ENCODE measurements at regions not wholly inside any gene's neighbourhood (a gene's known extent, or its start where the extent isn't known, plus 50 kb on each side); places are given as distances from the start of the nearest gene placed in this dataset.

DNA sequence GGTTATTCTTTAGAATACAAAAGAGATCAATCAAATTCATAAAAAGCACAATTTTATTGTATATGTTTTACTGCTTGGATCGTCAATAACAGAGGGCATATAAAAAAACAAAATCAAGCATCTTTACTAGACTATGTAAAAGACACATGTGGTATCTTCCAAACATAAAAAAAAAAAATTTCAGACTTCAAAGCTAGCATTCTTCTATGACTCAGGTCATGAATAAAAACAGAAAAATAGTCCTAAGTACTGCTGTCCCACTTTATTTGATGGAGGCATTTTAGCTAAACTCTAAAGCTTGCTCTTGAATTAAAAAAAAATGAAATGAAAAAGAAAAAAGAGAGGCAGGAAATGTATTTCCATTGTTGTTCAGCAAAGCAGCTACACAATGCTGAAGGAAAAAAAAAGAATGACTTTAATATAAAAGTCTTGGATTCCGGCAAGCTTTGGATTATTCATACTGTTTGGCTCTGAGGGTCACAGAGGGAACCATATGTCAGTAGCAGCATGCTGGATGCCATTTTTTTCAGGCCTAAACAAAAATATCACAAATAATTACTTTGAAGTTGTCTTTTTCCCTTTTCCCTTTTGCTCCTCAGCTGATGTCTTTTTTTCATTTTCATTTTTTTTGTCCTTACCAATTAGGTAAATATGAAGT is 249.1 kb upstream of the DIAPH2 start (continued):
- TF ChIP-seq, protein P1, sequence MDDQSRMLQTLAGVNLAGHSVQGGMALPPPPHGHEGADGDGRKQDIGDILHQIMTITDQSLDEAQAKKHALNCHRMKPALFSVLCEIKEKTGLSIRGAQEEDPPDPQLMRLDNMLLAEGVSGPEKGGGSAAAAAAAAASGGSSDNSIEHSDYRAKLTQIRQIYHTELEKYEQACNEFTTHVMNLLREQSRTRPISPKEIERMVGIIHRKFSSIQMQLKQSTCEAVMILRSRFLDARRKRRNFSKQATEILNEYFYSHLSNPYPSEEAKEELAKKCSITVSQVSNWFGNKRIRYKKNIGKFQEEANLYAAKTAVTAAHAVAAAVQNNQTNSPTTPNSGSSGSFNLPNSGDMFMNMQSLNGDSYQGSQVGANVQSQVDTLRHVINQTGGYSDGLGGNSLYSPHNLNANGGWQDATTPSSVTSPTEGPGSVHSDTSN (IDR thresholded peaks at IDR 0.05; ENCODE audit: insufficient replicate concordance, low read depth, low read length): no peak
- TF ChIP-seq NR2C1 (IDR thresholded peaks at IDR 0.05): no peak
- TF ChIP-seq BACH1 (IDR thresholded peaks at IDR 0.05; ENCODE audit: borderline replicate concordance): no peak
- TF ChIP-seq, protein P2, sequence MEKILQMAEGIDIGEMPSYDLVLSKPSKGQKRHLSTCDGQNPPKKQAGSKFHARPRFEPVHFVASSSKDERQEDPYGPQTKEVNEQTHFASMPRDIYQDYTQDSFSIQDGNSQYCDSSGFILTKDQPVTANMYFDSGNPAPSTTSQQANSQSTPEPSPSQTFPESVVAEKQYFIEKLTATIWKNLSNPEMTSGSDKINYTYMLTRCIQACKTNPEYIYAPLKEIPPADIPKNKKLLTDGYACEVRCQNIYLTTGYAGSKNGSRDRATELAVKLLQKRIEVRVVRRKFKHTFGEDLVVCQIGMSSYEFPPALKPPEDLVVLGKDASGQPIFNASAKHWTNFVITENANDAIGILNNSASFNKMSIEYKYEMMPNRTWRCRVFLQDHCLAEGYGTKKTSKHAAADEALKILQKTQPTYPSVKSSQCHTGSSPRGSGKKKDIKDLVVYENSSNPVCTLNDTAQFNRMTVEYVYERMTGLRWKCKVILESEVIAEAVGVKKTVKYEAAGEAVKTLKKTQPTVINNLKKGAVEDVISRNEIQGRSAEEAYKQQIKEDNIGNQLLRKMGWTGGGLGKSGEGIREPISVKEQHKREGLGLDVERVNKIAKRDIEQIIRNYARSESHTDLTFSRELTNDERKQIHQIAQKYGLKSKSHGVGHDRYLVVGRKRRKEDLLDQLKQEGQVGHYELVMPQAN (conservative IDR thresholded peaks at IDR 0.05): no peak
- no peak for TF ChIP-seq SMAD5 (IDR thresholded peaks at IDR 0.05; ENCODE audit: low read depth)
- no peak for TF ChIP-seq NFXL1 (IDR thresholded peaks at IDR 0.05; ENCODE audit: borderline replicate concordance)
- TF ChIP-seq BRCA1 (IDR thresholded peaks at IDR 0.05; ENCODE audit: low read depth, low read length): no peak

DNA sequence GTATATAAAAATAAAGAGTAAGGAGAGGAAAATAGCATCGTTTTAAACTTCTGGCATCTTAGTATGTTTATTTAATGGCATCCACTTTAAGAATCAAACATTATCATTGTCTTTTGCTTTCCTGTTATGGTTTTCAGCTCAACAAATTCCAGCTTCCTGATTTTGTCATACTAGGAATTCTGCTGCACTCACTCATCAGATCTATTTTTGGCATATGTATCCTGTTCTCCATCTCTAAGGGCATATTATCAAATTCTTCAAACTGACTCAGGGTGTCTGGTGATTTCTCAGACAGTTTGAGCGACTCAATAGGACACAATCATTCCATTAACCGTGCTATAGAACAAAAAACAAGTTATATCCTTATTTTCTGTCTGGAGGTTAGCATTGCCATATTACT is 248.5 kb upstream of the DIAPH2 start:
- Histone ChIP-seq H3K4me2 (ENCODE audit: control insufficient read depth, insufficient read depth) (no peak overlapping the region), H3K27me3 (replicated peaks in 1 of 2; ENCODE audit: control insufficient read depth in 2 of 2, insufficient read depth in 2 of 2, low read length in 1 of 2) (no peaks in the 10 kb centered on the region), H3K9ac (ENCODE audit: control insufficient read depth, insufficient read depth, low read length) (no peak overlapping the region), H3K4me1 (ENCODE audit: control insufficient read depth, insufficient read depth, low read length) (no peaks in the 10 kb centered on the region), H3K4me3 (no peak overlapping the region), H3K79me2 (ENCODE audit: control insufficient read depth, insufficient read depth, low read length) (no peaks in the 10 kb centered on the region), H3K27ac (ENCODE audit: control insufficient read depth, insufficient read depth) (no peak overlapping the region), H2AFZ (ENCODE audit: control insufficient read depth, low read depth, low read length) (no peak overlapping the region), H4K20me1 (ENCODE audit: control insufficient read depth, insufficient read depth) (no peaks in the 10 kb centered on the region), H3K36me3 (ENCODE audit: control insufficient read depth in 2 of 2, insufficient read depth in 2 of 2, low read length in 1 of 2) (no peaks in the 10 kb centered on the region), H3K9me3 (replicated peaks; ENCODE audit: control insufficient read depth, insufficient read depth, low read length) (no peaks in the 10 kb centered on the region)
- BruUV-seq (replicated peaks): no TSS peak
- intact Hi-C loops (cut with micrococcal nuclease; ENCODE audit: unreplicated experiment) (no loop called here), in situ Hi-C loops (cut with MboI) (no loop called here)
- DNase-seq (ENCODE audit: low read depth, low spot score) (no peak), FAIRE-seq (no peak), ATAC-seq (no peak)
- ChIA-PET RAD21 (ENCODE audit: unreplicated experiment) (no interaction called here), POLR2A (no interaction called here), CTCF (interaction anchor here (0.7 kb wide), 1 partner anchor 122 kb away, joined by 3 read pairs; no protein-coding TSS in a partner anchor), SMC1A (ENCODE audit: uncharacterized antibody, unreplicated experiment) (interaction anchor here (1.3 kb wide), 1 partner anchor 16 kb away, joined by 3 read pairs; no protein-coding TSS in a partner anchor)
- TF ChIP-seq RB1 (IDR thresholded peaks at IDR 0.05; ENCODE audit: borderline replicate concordance): no peak
- TF ChIP-seq RELA (IDR thresholded peaks at IDR 0.05; ENCODE audit: borderline replicate concordance, partially characterized antibody): no peak
- TF ChIP-seq, protein P3, sequence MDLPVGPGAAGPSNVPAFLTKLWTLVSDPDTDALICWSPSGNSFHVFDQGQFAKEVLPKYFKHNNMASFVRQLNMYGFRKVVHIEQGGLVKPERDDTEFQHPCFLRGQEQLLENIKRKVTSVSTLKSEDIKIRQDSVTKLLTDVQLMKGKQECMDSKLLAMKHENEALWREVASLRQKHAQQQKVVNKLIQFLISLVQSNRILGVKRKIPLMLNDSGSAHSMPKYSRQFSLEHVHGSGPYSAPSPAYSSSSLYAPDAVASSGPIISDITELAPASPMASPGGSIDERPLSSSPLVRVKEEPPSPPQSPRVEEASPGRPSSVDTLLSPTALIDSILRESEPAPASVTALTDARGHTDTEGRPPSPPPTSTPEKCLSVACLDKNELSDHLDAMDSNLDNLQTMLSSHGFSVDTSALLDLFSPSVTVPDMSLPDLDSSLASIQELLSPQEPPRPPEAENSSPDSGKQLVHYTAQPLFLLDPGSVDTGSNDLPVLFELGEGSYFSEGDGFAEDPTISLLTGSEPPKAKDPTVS (IDR thresholded peaks at IDR 0.05; ENCODE audit: low read depth, low read length): no peak
- no peak for TF ChIP-seq EGR1 (IDR thresholded peaks at IDR 0.05; ENCODE audit: borderline replicate concordance in 1 of 2, low read depth in 2 of 2, low read length in 2 of 2)
- TF ChIP-seq, protein P4, sequence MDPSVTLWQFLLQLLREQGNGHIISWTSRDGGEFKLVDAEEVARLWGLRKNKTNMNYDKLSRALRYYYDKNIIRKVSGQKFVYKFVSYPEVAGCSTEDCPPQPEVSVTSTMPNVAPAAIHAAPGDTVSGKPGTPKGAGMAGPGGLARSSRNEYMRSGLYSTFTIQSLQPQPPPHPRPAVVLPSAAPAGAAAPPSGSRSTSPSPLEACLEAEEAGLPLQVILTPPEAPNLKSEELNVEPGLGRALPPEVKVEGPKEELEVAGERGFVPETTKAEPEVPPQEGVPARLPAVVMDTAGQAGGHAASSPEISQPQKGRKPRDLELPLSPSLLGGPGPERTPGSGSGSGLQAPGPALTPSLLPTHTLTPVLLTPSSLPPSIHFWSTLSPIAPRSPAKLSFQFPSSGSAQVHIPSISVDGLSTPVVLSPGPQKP (IDR thresholded peaks at IDR 0.05; ENCODE audit: low read depth, low read length): no peak
- WGBS (ENCODE audit: insufficient coverage, insufficient replicate concordance, low lambda C conversion rate, missing lambda C conversion rate): 10% methylated on average over 3 of the region's 3 CpGs

Measured in GM12878 (cell line).